ENCODE measurements at regions not wholly inside any gene's neighbourhood (a gene's known extent, or its start where the extent isn't known, plus 50 kb on each side); places are given as distances from the start of the nearest gene placed in this dataset.

GRCh38 chr16:13594823-13595222, 325.1 kb upstream of the ERCC4 start:
- no peak for DNase-seq (ENCODE audit: low spot score)
- Mint-ChIP-seq H3K9me3 (ENCODE audit: low read depth) (peaks cover 18% of the 10 kb centered on the region), H3K36me3 (ENCODE audit: low read depth) (no peaks in the 10 kb centered on the region), H3K4me3 (ENCODE audit: unreplicated experiment) (no peak overlapping the region), H3K4me1 (ENCODE audit: low read depth) (no peaks in the 10 kb centered on the region), H3K27me3 (ENCODE audit: low read depth) (no peaks in the 10 kb centered on the region), H3K27ac (ENCODE audit: unreplicated experiment) (no peak overlapping the region)
- TF ChIP-seq CTCF (IDR thresholded peaks at IDR 0.05): no peak

- Mint-ChIP-seq H3K27ac (ENCODE audit: unreplicated experiment) (no peak overlapping the region), H3K9me3 (ENCODE audit: low read depth) (peaks cover 10% of the 10 kb centered on the region), H3K4me3 (ENCODE audit: unreplicated experiment) (no peak overlapping the region), H3K27me3 (ENCODE audit: low read depth) (no peaks in the 10 kb centered on the region), H3K4me1 (ENCODE audit: low read depth) (no peaks in the 10 kb centered on the region), H3K36me3 (ENCODE audit: low read depth) (no peaks in the 10 kb centered on the region)
- TF ChIP-seq CTCF (IDR thresholded peaks at IDR 0.05): no peak
- no peak for DNase-seq (ENCODE audit: low spot score)
These were observed 313.1 kb upstream of the ERCC4 start for GRCh38 chr16:13606804-13607203.

DNA sequence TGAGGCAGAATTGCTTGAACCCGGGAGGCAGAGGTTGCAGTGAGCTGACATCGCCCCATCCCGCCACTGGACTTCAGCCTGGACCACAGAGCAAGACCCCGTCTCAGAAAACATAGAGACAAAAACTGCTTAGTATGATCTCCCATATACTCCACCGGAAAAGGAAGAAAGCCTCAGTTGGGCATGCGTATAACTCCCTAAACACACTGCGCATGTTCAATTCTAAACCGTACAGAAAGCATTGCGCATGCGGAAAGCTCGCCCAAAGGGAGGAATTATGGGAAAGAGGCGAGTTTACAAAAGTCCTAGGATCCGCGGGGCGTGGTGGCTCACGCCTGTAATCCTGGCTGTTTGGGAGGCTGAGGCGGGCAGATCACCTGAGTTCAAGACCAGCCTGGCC, 312.7 kb upstream of the ERCC4 start:
- Mint-ChIP-seq H3K36me3 (ENCODE audit: low read depth) (no peaks in the 10 kb centered on the region), H3K9me3 (ENCODE audit: low read depth) (peaks cover 10% of the 10 kb centered on the region), H3K4me1 (ENCODE audit: low read depth) (no peaks in the 10 kb centered on the region), H3K27me3 (ENCODE audit: low read depth) (no peaks in the 10 kb centered on the region), H3K27ac (ENCODE audit: unreplicated experiment) (no peak overlapping the region), H3K4me3 (ENCODE audit: unreplicated experiment) (no peak overlapping the region)
- DNase-seq (ENCODE audit: low spot score): no peak
- TF ChIP-seq CTCF (IDR thresholded peaks at IDR 0.05): no peak

DNA sequence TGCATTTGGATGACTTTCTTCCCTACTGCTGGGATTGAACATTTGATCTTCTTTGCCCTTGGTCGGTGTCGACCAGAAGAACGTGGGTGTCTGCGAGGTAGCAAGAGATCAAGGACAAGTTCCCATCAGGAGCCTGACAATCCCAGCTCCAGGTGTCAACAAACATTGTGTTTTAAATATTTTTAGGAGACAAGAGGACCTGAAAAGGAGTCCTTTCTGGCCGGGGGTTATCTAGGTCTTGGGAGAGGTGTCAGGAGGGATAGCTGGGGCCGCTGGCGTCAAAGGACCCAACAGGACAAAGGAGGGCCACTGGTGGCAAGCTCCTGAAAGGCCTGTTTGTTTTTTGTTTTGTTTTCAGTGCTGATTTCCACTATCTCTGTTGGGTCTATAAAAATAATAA, 308.4 kb upstream of the ERCC4 start:
- H3K36me3 Mint-ChIP-seq (ENCODE audit: low read depth): no peaks in the 10 kb centered on the region
- no peak overlapping the region for H3K27ac Mint-ChIP-seq (ENCODE audit: unreplicated experiment)
- peaks cover 2% of the 10 kb centered on the region for H3K27me3 Mint-ChIP-seq (ENCODE audit: low read depth)
- no peak for DNase-seq (ENCODE audit: low spot score)
- H3K9me3 Mint-ChIP-seq (ENCODE audit: low read depth): peaks cover 6% of the 10 kb centered on the region
- TF ChIP-seq CTCF (IDR thresholded peaks at IDR 0.05): no peak
- H3K4me1 Mint-ChIP-seq (ENCODE audit: low read depth): no peaks in the 10 kb centered on the region
- H3K4me3 Mint-ChIP-seq (ENCODE audit: unreplicated experiment): no peak overlapping the region

- TF ChIP-seq CTCF (IDR thresholded peaks at IDR 0.05): no peak
- no peaks in the 10 kb centered on the region for H3K4me1 Mint-ChIP-seq (ENCODE audit: low read depth)
- peaks cover 6% of the 10 kb centered on the region for H3K9me3 Mint-ChIP-seq (ENCODE audit: low read depth)
- H3K27ac Mint-ChIP-seq (ENCODE audit: unreplicated experiment): no peak overlapping the region
- peaks cover 2% of the 10 kb centered on the region for H3K27me3 Mint-ChIP-seq (ENCODE audit: low read depth)
- H3K4me3 Mint-ChIP-seq (ENCODE audit: unreplicated experiment): no peak overlapping the region
- no peak for DNase-seq (ENCODE audit: low spot score)
- no peaks in the 10 kb centered on the region for H3K36me3 Mint-ChIP-seq (ENCODE audit: low read depth)
These were observed 307.3 kb upstream of the ERCC4 start for GRCh38 chr16:13612623-13613022.
